GF-D8 (cell line): ENCODE measurements at regions not wholly inside any gene's neighbourhood (a gene's known extent, or its start where the extent isn't known, plus 50 kb on each side); places are given as distances from the start of the nearest gene placed in this dataset.

Source experiments
- DNase-seq: peaks from one replicate; lab custom pipeline; 2025; lab: John Stamatoyannopoulos, UW

- no peak for DNase-seq
These were observed 147.3 kb upstream of the UBE2E2 start for GRCh38 chr3:23055733-23056376.

DNA sequence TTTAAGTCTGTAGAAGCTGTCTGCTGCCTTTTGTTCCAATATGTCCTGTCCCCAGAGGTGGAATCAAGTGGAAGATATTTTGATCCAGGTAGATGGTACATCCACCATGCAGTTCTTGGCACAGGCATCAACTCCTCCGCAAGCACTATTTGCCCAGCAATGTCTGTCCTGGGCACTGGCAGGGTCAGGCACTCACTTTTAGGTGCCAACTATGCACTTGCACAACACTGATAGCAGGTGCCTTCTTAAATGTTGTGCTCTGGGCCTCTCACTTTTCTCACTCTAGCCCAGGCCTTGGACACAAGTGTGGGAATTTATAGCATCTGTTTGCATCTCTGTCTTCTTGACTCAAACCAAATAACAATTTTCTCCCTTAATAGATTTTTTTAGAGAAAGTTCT, 140.5 kb upstream of the UBE2E2 start:
- no peak for DNase-seq

DNA sequence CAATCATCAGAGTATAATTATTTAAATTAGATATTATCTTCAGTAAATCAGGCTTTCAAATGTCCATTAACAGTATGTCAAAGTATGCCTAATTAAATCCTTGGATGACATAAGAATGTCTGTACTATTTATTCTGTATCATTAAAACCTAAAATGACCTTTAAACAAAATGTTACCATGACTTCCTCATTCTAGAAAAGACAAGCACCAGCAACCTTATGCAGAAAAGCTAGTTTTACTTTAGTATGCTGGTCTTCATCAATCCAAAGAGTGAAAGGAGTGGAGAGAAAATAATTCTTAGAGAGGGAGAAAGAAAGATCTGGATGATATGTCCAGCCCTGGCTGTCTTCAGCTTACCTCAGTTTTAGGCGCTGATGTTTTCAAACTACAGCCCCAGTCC, 140.1 kb upstream of the UBE2E2 start:
- no peak for DNase-seq

- DNase-seq: no peak
These were observed 136.0 kb upstream of the UBE2E2 start for GRCh38 chr3:23067116-23067515.

GRCh38 chr3:23068016-23068728, 135.0 kb upstream of the UBE2E2 start:
- no peak for DNase-seq

GRCh38 chr3:23071296-23071695, 131.8 kb upstream of the UBE2E2 start:
- DNase-seq: no peak

DNA sequence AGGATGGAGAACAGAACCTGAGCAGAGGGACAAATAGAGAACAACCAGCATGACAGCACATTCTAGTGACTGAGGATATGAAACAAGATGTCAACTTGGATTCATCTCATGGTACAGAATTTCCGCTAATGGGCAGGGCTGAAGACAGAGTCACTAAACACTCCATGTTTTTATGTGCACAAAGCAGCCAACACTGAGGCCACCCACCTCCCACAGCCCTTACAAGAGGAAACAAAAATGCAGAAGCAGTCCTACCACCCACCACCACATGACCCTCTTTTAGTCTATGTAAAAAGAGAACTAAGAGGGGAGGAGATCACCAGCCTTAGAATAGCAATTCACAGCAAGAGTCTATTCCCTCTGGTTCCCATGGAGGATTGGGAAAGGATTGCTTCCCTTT, 131.4 kb upstream of the UBE2E2 start:
- DNase-seq: no peak

DNA sequence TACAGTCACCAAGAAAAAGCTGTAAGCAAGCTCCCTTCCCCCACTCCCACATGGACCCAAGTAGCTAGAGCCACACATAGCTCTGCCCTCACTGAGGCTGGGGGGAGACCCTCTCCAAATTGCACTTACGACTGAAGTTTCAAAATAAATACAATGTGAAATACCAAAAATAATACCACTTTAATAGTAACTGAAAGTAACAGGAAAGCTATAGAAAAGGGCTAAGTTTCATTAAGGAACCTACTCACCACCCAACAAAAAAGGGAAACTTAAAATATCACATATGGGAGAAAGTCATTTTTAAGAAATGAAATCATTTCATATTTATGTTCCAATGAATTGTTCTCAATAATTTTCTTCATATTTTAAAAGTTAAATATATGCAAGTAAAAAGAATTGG, 130.4 kb upstream of the UBE2E2 start:
- no peak for DNase-seq

DNA sequence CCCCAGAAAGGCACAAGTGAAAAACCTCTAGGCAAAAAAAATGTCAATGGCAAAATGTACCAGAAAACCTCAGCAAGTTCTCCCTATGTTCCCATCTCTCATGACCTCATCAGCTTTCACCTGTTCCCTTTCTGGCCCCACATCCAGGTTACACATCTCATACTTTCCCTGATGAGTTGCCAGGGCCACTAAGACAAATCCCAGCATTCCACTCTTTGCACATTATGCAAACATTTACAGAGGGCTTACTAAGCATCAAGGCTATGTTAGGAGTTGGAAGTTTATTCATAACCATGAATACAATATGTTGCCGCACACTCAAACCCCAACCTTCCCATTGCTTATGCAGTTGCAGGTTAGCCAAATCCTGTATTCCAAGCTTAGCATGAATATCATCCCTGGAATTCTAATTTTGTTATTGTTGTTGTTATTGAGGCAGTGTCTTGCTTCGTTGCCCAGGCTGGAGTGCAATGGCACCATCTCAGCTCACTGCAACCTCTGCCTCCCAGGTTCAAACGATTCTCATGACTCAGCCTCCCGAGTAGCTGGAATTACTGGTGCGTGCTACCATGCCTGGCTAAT, 129.3 kb upstream of the UBE2E2 start:
- DNase-seq: no peak

DNA sequence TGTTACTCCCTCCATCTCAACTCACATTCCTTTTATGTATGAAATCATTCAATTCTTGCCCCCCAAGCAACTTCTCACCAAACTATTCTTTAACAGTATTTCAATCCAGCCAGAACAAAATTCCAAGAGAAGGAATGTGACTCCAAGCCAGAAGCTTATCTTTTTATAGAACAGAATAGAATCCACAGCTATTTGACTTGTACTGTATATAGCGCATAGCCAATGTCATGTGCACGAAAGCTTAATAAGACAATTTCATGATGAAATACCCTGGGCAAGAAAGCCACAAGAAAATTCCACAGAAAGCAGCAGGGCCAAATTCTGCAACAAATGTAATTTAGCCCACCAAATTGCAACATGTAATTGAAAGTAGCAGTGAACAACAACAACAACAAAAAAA, 127.6 kb upstream of the UBE2E2 start:
- no peak for DNase-seq

GRCh38 chr3:23076437-23076836, 126.7 kb upstream of the UBE2E2 start:
- DNase-seq: no peak

DNA sequence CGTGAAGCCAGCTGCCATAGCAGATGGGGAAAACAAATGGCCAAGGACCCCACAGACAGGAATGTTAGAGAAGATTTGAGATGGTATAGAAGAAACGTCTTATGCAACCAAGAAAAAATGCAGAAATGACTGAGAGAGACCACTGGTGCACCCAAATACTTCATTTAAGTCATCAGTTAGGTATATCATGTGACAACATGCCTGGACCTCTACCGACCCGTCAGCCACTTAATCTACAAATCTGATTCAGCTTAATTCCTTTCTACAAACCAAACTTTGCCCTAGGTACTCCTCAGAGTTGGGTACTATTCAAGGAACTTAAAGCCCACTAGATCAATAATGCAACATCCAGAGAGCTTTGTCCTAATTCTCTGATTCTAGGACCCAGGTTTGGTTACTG, 126.0 kb upstream of the UBE2E2 start:
- DNase-seq: no peak

DNA sequence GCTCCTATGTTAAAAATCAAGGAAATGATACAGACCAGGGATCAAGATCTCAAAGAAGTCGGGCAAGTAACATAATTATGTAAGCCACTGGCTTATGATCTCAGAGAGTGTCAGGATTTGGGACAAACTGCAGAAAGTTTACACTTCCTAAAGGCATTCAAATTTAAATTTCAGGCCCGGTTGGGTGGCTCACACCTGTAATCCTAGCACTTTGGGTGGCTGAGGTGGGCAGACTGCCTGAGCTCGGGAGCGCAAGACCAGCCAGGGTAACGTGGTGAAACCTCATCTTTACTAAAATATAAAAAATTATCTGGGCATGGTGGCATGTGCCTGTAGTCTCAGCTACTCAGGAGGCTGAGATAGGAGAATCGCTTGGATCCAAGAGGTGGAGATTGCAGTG, 124.4 kb upstream of the UBE2E2 start:
- DNase-seq: no peak

- DNase-seq: no peak
These were observed 123.2 kb upstream of the UBE2E2 start for GRCh38 chr3:23079976-23080375.

- no peak for DNase-seq
These were observed 119.4 kb upstream of the UBE2E2 start for GRCh38 chr3:23083701-23084100.

DNA sequence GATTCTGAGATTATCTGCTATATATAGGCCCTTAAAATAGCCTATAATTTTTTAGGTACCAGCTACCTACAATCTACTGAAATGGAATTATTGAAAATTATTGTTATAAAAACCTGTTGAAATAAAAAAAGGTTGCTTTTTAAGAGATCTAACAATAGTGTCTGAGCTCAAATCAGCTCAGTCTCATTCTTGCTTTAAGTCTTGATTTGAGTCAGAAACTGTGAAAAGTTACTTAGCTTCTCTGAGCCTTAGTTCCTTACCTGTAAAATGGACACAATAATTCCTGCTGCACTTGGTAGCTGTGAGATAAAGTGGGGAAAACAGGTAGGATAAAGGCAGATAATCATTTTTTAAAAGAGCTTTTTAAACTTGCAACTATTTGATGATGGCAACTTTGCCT, 118.8 kb upstream of the UBE2E2 start:
- DNase-seq: no peak

DNA sequence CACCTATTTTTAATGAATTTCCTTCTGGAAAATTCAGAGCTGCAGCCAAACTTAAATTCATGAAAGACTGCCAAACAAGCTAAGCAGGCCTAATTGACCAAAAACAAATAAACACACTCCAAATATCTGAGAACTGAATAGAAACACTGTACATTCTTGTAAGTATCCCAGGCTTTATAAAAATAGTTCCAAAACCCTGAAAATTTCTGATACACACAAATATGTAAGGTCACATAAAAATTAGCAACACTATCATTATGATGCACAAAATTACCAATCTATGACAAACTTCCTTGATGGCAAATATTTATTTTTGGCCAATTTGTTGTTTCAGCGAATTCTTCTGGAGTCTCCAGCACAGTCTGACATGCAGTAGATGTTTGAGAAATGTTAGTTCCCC, 117.9 kb upstream of the UBE2E2 start:
- DNase-seq: no peak

- no peak for DNase-seq
These were observed 116.8 kb upstream of the UBE2E2 start for GRCh38 chr3:23086331-23086730.

GRCh38 chr3:23086831-23087230, 116.3 kb upstream of the UBE2E2 start:
- no peak for DNase-seq

DNA sequence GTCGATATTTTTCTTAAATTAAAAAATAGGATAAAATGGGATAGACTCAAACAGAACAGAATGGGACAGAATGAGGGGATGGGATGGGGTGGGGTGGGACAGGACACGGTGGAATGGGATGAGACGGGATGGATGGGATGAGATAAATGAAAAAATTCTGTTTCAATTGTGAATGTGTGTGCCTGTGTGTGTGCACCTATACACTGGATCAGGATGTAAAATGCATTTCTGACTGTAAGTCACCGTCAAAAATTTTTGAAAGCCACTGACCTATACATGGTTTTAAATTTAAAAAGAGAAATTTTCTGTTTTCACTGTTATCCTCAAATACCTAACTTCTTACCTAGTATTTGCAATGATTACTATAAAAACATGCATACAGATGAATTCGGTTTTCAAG, 108.7 kb upstream of the UBE2E2 start:
- DNase-seq: no peak

DNA sequence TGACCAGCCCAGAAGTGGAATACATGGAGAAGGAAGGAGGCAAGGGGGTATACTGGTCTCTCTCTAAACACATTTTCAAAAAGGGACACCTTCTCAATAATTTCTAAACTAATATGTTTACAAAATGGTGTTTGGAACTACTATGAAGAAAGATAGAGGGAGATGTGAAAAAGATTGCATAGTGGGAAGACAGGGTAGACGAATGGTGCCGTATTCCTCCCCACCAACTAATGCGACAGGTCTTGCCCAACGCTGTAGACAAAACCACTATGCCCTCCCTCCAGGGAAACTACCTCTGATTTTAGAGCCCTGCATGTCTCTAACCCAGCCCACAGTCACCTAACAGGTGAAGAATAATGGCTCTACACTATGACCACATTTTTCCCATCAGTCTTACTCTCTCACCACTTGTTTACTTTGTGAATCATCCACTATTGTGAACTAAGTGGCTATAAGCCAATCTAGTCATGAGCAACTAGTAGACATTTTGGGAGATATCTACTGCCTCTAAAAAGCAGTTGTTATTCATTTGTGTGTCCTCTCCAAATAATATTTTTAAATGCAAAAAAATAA, 108.2 kb upstream of the UBE2E2 start:
- no peak for DNase-seq

GRCh38 chr3:23096041-23096440, 107.1 kb upstream of the UBE2E2 start:
- DNase-seq: no peak

GRCh38 chr3:23099021-23099420, 104.1 kb upstream of the UBE2E2 start:
- DNase-seq: no peak
